ENCODE measurements at regions not wholly inside any gene's neighbourhood (a gene's known extent, or its start where the extent isn't known, plus 50 kb on each side); places are given as distances from the start of the nearest gene placed in this dataset.

GRCh38 chr4:55270481-55270880, 75.6 kb upstream of the SRD5A3 start:
- TF ChIP-seq CTCF (IDR thresholded peaks at IDR 0.05; ENCODE audit: low read depth, low read length) (no peak), EZH2phosphoT487 (IDR thresholded peaks at IDR 0.05; ENCODE audit: low read depth) (no peak)

Data from OCI-LY3 (cell line).